ENCODE measurements at regions not wholly inside any gene's neighbourhood (a gene's known extent, or its start where the extent isn't known, plus 50 kb on each side); places are given as distances from the start of the nearest gene placed in this dataset.

DNA sequence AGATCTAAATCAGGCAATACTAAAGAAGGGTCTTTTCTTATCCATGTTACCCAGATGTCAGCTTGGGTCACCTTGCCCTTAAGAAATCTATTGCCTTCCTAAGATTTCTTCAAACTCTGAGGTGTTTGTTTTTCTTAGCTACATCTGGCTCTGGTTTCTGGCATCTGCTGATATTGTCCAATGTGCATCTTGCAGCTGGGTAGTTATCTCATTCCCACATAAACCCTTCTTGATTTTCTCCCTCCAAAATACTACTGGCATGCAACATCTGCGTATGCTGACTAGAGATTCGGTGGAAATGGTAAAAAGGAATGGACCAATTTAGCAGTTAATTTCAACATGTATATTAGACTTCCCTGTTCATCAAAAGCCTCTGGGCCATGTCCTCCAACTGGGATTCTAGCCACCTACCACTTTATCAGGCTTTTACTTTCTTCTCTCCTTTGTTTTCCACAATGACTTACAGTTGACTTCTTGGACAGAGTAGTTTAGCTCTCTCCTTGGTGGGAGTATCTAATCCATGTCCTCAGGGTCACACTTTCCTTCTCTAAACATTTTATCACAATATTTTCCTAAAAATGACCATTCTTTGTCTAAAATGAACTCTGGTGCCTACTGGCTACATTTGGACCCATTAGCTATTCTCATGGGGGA lies 324.8 kb upstream of the FAR2 start:
- DNase-seq (ENCODE audit: low read depth, low spot score) (no peak), FAIRE-seq (no peak), ATAC-seq (no peak)
- CTCF ChIA-PET, result interaction anchor here (0.9 to 1.5 kb wide), 2 partner anchors 19 to 34 kb away, joined by 3 read pairs; no protein-coding TSS in a partner anchor
- no peak overlapping the region for H3K4me2 ChIP-seq (ENCODE audit: control insufficient read depth, insufficient read depth)
- POLR2A ChIA-PET, result no interaction called here
- no peak overlapping the region for H3K4me3 ChIP-seq
- no peaks in the 10 kb centered on the region for H4K20me1 ChIP-seq (ENCODE audit: control insufficient read depth, insufficient read depth)
- 42% methylated on average over 2 of the region's 2 CpGs for WGBS (ENCODE audit: insufficient coverage, insufficient replicate concordance, low lambda C conversion rate, missing lambda C conversion rate)
- in situ Hi-C loops (cut with MboI) (no loop called here), intact Hi-C loops (cut with micrococcal nuclease; ENCODE audit: unreplicated experiment) (no loop called here)
- H3K36me3 ChIP-seq (ENCODE audit: control insufficient read depth in 2 of 2, insufficient read depth in 2 of 2, low read length in 1 of 2), result no peaks in the 10 kb centered on the region
- TF ChIP-seq BACH1 (IDR thresholded peaks at IDR 0.05; ENCODE audit: borderline replicate concordance), result no peak
- TF ChIP-seq USF1 (IDR thresholded peaks at IDR 0.05; ENCODE audit: borderline replicate concordance, extremely low read length, insufficient read depth, low read depth, low read length), result no peak
- no peak for TF ChIP-seq YY1 (IDR thresholded peaks at IDR 0.05; ENCODE audit: low read depth, low read length)
- TF ChIP-seq KAT2A (conservative IDR thresholded peaks at IDR 0.05; ENCODE audit: control insufficient read depth, low read depth, low read length), result no peak
- no peak for TF ChIP-seq NFYB (IDR thresholded peaks at IDR 0.05; ENCODE audit: insufficient read depth, low read depth, low read length)
- no peak for TF ChIP-seq TCF3 (IDR thresholded peaks at IDR 0.05; ENCODE audit: borderline replicate concordance, insufficient read depth, low read depth, low read length)
- TF ChIP-seq MEF2B (IDR thresholded peaks at IDR 0.05; ENCODE audit: partially characterized antibody, poor library complexity, severe bottlenecking), result no peak
- no peak for TF ChIP-seq HCFC1 (IDR thresholded peaks at IDR 0.05; ENCODE audit: low read length)
- TF ChIP-seq, protein P1, sequence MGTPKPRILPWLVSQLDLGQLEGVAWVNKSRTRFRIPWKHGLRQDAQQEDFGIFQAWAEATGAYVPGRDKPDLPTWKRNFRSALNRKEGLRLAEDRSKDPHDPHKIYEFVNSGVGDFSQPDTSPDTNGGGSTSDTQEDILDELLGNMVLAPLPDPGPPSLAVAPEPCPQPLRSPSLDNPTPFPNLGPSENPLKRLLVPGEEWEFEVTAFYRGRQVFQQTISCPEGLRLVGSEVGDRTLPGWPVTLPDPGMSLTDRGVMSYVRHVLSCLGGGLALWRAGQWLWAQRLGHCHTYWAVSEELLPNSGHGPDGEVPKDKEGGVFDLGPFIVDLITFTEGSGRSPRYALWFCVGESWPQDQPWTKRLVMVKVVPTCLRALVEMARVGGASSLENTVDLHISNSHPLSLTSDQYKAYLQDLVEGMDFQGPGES (IDR thresholded peaks at IDR 0.05), result no peak
- TF ChIP-seq WRNIP1 (IDR thresholded peaks at IDR 0.05; ENCODE audit: borderline replicate concordance, low read depth, low read length), result no peak
- no peak for TF ChIP-seq CREB1 (IDR thresholded peaks at IDR 0.05; ENCODE audit: low read depth)
- TF ChIP-seq, protein P2, sequence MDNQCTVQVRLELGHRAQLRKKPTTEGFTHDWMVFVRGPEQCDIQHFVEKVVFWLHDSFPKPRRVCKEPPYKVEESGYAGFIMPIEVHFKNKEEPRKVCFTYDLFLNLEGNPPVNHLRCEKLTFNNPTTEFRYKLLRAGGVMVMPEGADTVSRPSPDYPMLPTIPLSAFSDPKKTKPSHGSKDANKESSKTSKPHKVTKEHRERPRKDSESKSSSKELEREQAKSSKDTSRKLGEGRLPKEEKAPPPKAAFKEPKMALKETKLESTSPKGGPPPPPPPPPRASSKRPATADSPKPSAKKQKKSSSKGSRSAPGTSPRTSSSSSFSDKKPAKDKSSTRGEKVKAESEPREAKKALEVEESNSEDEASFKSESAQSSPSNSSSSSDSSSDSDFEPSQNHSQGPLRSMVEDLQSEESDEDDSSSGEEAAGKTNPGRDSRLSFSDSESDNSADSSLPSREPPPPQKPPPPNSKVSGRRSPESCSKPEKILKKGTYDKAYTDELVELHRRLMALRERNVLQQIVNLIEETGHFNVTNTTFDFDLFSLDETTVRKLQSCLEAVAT (IDR thresholded peaks at IDR 0.05), result no peak
- SMC1A ChIA-PET (ENCODE audit: uncharacterized antibody, unreplicated experiment), result interaction anchor here (0.6 to 1.5 kb wide), 6 partner anchors 9 to 457 kb away, joined by 3 read pairs; no protein-coding TSS in a partner anchor
- H2AFZ ChIP-seq (ENCODE audit: control insufficient read depth, low read depth, low read length), result no peak overlapping the region
- H3K79me2 ChIP-seq (ENCODE audit: control insufficient read depth, insufficient read depth, low read length), result no peaks in the 10 kb centered on the region
- H3K9ac ChIP-seq (ENCODE audit: control insufficient read depth, insufficient read depth, low read length), result no peak overlapping the region
- no peaks in the 10 kb centered on the region for H3K9me3 ChIP-seq (replicated peaks; ENCODE audit: control insufficient read depth, insufficient read depth, low read length)
- RAD21 ChIA-PET (ENCODE audit: unreplicated experiment), result no interaction called here
- no peak overlapping the region for H3K27ac ChIP-seq (ENCODE audit: control insufficient read depth, insufficient read depth)
- no TSS peak for BruUV-seq (replicated peaks)
- no peaks in the 10 kb centered on the region for H3K4me1 ChIP-seq (ENCODE audit: control insufficient read depth, insufficient read depth, low read length)
- no peaks in the 10 kb centered on the region for H3K27me3 ChIP-seq (replicated peaks in 1 of 2; ENCODE audit: control insufficient read depth in 2 of 2, insufficient read depth in 2 of 2, low read length in 1 of 2)
